Fibroblast of lung (primary cell): ENCODE measurements at regions not wholly inside any gene's neighbourhood (a gene's known extent, or its start where the extent isn't known, plus 50 kb on each side); places are given as distances from the start of the nearest gene placed in this dataset.

Experiments used
- CTCF ChIP-seq, 2 donors: IDR thresholded peaks in 1 of 2; conservative IDR thresholded peaks in 1 of 2; 1 replicate in 1 of 2; 2 replicates in 1 of 2; pipeline ENCODE4 v1.5.1; 2011 to 2012; ENCODE audit warnings: low read length in 2 of 2, control low read depth in 1 of 2, inconsistent platforms in 1 of 2, low read depth in 1 of 2, mild to moderate bottlenecking in 1 of 2
- EZH2 ChIP-seq: IDR thresholded peaks from 2 replicates; pipeline ENCODE4 v1.5.1; 2012; ENCODE audit warnings: low read length, control low read depth, mild to moderate bottlenecking; ENCODE audit errors: missing control alignments

GRCh38 chr6:170067923-170068360 lies 222.9 kb downstream of the DLL1 start:
- TF ChIP-seq CTCF (conservative IDR thresholded peaks at IDR 0.05 in 1 of 2, IDR thresholded peaks at IDR 0.05 in 1 of 2; ENCODE audit: low read depth in 1 of 2, low read length in 2 of 2), result no peak
- no peak for TF ChIP-seq EZH2
